HG03342 (cell line): ENCODE measurements at regions not wholly inside any gene's neighbourhood (a gene's known extent, or its start where the extent isn't known, plus 50 kb on each side); places are given as distances from the start of the nearest gene placed in this dataset.
"Not testable (repeated sequence)": the region's sequence is repeated elsewhere in the genome, so short reads cannot be mapped to it uniquely, and the experiment has no call there.

Experiments
- ATAC-seq: cut with Tn5 transposase; IDR thresholded peaks from one replicate; pipeline ENCODE4 v1.9.1; 2021; ENCODE audit warnings: mild to moderate bottlenecking, moderate library complexity; ENCODE audit not compliant: unreplicated experiment

- ATAC-seq, result no peak
These were observed 103.1 kb downstream of the OTOL1 start for GRCh38 chr3:161599697-161600096.

- no peak for ATAC-seq
These were observed 103.6 kb downstream of the OTOL1 start for GRCh38 chr3:161600173-161600572.

- ATAC-seq, result no peak
These were observed 105.9 kb downstream of the OTOL1 start for GRCh38 chr3:161602475-161602874.

- no peak for ATAC-seq
These were observed 106.3 kb downstream of the OTOL1 start for GRCh38 chr3:161602918-161603317.

GRCh38 chr3:161607056-161607455, 110.4 kb downstream of the OTOL1 start:
- ATAC-seq, result no peak

- no peak for ATAC-seq
These were observed 122.7 kb downstream of the OTOL1 start for GRCh38 chr3:161619351-161619750.

- no peak for ATAC-seq
These were observed 134.2 kb downstream of the OTOL1 start for GRCh38 chr3:161630794-161631193.

GRCh38 chr3:161631536-161631935, 134.9 kb downstream of the OTOL1 start:
- no peak for ATAC-seq

GRCh38 chr3:161637559-161637958, 141.0 kb downstream of the OTOL1 start:
- no peak for ATAC-seq

- not testable (repeated sequence) for ATAC-seq
These were observed 142.5 kb downstream of the OTOL1 start for GRCh38 chr3:161639095-161639494.

GRCh38 chr3:161640181-161640580, 143.6 kb downstream of the OTOL1 start:
- no peak for ATAC-seq

- ATAC-seq, result no peak
These were observed 144.7 kb downstream of the OTOL1 start for GRCh38 chr3:161641287-161641686.

GRCh38 chr3:161644891-161645635, 148.5 kb downstream of the OTOL1 start:
- ATAC-seq, result no peak

- ATAC-seq, result no peak
These were observed 151.4 kb downstream of the OTOL1 start for GRCh38 chr3:161647936-161648470.

- no peak for ATAC-seq
These were observed 153.4 kb downstream of the OTOL1 start for GRCh38 chr3:161649900-161650484.

GRCh38 chr3:161657786-161658185, 161.2 kb downstream of the OTOL1 start:
- ATAC-seq, result no peak

- no peak for ATAC-seq
These were observed 174.5 kb downstream of the OTOL1 start for GRCh38 chr3:161671141-161671540.

GRCh38 chr3:161672478-161672877, 175.9 kb downstream of the OTOL1 start:
- no peak for ATAC-seq

GRCh38 chr3:161673866-161674265, 177.3 kb downstream of the OTOL1 start:
- ATAC-seq, result no peak

- no peak for ATAC-seq
These were observed 177.8 kb downstream of the OTOL1 start for GRCh38 chr3:161674402-161674801.

- not testable (repeated sequence) for ATAC-seq
These were observed 185.2 kb downstream of the OTOL1 start for GRCh38 chr3:161681831-161682230.

GRCh38 chr3:161682715-161683114, 186.1 kb downstream of the OTOL1 start:
- ATAC-seq, result no peak
